ENCODE measurements at regions not wholly inside any gene's neighbourhood (a gene's known extent, or its start where the extent isn't known, plus 50 kb on each side); places are given as distances from the start of the nearest gene placed in this dataset.

DNA sequence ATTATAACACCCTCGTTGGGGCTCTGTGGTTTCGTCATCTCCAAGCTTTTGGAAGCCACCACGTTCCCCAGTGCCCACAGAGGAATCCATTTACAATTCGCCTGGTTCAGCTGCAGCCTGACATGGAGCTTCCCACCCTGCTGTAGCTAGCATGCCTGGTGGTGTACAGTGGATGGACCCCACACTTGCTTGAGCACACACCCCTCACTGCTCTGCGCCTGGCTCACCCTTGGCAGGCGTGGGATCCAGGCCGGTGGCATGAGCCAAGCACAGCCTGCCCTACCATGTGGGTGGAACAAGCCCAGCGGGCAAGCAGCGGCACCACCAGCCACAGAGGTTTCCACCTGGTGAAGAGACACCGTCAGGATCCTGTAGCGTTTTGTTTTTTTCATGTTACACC is 1045.7 kb upstream of the CDH9 start:
- TF ChIP-seq NFIC (IDR thresholded peaks at IDR 0.05) (no peak), ZBTB7A (IDR thresholded peaks at IDR 0.05; ENCODE audit: low read depth) (no peak), TAF1 (IDR thresholded peaks at IDR 0.05; ENCODE audit: low read depth) (no peak), MAX (IDR thresholded peaks at IDR 0.05) (no peak), EP300 (IDR thresholded peaks at IDR 0.05; ENCODE audit: borderline replicate concordance) (no peak), FOXM1 (IDR thresholded peaks at IDR 0.05; ENCODE audit: borderline replicate concordance, low read depth) (no peak), RAD21 (IDR thresholded peaks at IDR 0.05; ENCODE audit: low read depth) (no peak), CEBPB (IDR thresholded peaks at IDR 0.05) (no peak), TEAD4 (IDR thresholded peaks at IDR 0.05) (no peak), CREB1 (IDR thresholded peaks at IDR 0.05; ENCODE audit: low read depth) (no peak), EGR1 (IDR thresholded peaks at IDR 0.05) (no peak), YY1 (IDR thresholded peaks at IDR 0.05; ENCODE audit: low read depth) (no peak)
- TF ChIP-seq, protein P1, sequence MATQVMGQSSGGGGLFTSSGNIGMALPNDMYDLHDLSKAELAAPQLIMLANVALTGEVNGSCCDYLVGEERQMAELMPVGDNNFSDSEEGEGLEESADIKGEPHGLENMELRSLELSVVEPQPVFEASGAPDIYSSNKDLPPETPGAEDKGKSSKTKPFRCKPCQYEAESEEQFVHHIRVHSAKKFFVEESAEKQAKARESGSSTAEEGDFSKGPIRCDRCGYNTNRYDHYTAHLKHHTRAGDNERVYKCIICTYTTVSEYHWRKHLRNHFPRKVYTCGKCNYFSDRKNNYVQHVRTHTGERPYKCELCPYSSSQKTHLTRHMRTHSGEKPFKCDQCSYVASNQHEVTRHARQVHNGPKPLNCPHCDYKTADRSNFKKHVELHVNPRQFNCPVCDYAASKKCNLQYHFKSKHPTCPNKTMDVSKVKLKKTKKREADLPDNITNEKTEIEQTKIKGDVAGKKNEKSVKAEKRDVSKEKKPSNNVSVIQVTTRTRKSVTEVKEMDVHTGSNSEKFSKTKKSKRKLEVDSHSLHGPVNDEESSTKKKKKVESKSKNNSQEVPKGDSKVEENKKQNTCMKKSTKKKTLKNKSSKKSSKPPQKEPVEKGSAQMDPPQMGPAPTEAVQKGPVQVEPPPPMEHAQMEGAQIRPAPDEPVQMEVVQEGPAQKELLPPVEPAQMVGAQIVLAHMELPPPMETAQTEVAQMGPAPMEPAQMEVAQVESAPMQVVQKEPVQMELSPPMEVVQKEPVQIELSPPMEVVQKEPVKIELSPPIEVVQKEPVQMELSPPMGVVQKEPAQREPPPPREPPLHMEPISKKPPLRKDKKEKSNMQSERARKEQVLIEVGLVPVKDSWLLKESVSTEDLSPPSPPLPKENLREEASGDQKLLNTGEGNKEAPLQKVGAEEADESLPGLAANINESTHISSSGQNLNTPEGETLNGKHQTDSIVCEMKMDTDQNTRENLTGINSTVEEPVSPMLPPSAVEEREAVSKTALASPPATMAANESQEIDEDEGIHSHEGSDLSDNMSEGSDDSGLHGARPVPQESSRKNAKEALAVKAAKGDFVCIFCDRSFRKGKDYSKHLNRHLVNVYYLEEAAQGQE (IDR thresholded peaks at IDR 0.05; ENCODE audit: low read depth): no peak
- TF ChIP-seq, protein P2, sequence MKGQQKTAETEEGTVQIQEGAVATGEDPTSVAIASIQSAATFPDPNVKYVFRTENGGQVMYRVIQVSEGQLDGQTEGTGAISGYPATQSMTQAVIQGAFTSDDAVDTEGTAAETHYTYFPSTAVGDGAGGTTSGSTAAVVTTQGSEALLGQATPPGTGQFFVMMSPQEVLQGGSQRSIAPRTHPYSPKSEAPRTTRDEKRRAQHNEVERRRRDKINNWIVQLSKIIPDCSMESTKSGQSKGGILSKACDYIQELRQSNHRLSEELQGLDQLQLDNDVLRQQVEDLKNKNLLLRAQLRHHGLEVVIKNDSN (IDR thresholded peaks at IDR 0.05): no peak

Measured in Ishikawa (cell line).